Hippocampal formation (tissue), 2 donors: ENCODE measurements at regions not wholly inside any gene's neighbourhood (a gene's known extent, or its start where the extent isn't known, plus 50 kb on each side); places are given as distances from the start of the nearest gene placed in this dataset.
"Not testable (repeated sequence)": the region's sequence is repeated elsewhere in the genome, so short reads cannot be mapped to it uniquely, and the experiment has no call there.

Experiments
- DNase-seq, 2 donors: peaks; one replicate each; lab custom pipeline; 2025; lab: John Stamatoyannopoulos, UW

GRCh38 chr11:33463059-33463458 is 205.9 kb downstream of the HIPK3 start:
- DNase-seq = no peak

GRCh38 chr11:33461369-33462125 is 204.4 kb downstream of the HIPK3 start:
- DNase-seq = no peak

GRCh38 chr11:33457948-33458347 is 200.8 kb downstream of the HIPK3 start:
- DNase-seq = no peak

GRCh38 chr11:33455867-33456463 is 198.8 kb downstream of the HIPK3 start:
- no peak for DNase-seq

- no peak for DNase-seq
Measured at GRCh38 chr11:33454264-33454663, 197.1 kb downstream of the HIPK3 start.

- no peak for DNase-seq
Measured at GRCh38 chr11:33452836-33453624, 195.8 kb downstream of the HIPK3 start.

- no peak for DNase-seq
Measured at GRCh38 chr11:33451364-33451763, 194.2 kb downstream of the HIPK3 start.

- DNase-seq = no peak
Measured at GRCh38 chr11:33449798-33450197, 192.6 kb downstream of the HIPK3 start.

GRCh38 chr11:33448461-33449130 is 191.4 kb downstream of the HIPK3 start:
- DNase-seq = no peak

- no peak for DNase-seq
Measured at GRCh38 chr11:33445761-33446161, 188.6 kb downstream of the HIPK3 start.

GRCh38 chr11:33444835-33445594 is 187.8 kb downstream of the HIPK3 start:
- peak in 1 of 2 donors; percentile 12 for DNase-seq

GRCh38 chr11:33443684-33444083 is 186.5 kb downstream of the HIPK3 start:
- no peak for DNase-seq

GRCh38 chr11:33438301-33438700 is 181.1 kb downstream of the HIPK3 start:
- no peak for DNase-seq

- no peak for DNase-seq
Measured at GRCh38 chr11:33437529-33437928, 180.3 kb downstream of the HIPK3 start.

GRCh38 chr11:33435216-33435615 is 178.0 kb downstream of the HIPK3 start:
- no peak for DNase-seq

GRCh38 chr11:33434294-33434693 is 177.1 kb downstream of the HIPK3 start:
- no peak for DNase-seq

- DNase-seq = not testable (repeated sequence)
Measured at GRCh38 chr11:33428435-33428834, 171.3 kb downstream of the HIPK3 start.

GRCh38 chr11:33420959-33421566 is 163.9 kb downstream of the HIPK3 start:
- DNase-seq = no peak

- DNase-seq = no peak
Measured at GRCh38 chr11:33419924-33420323, 162.7 kb downstream of the HIPK3 start.

GRCh38 chr11:33417121-33417520 is 159.9 kb downstream of the HIPK3 start:
- no peak for DNase-seq

GRCh38 chr11:33413301-33413700 is 156.1 kb downstream of the HIPK3 start:
- DNase-seq = no peak
